ENCODE measurements at regions not wholly inside any gene's neighbourhood (a gene's known extent, or its start where the extent isn't known, plus 50 kb on each side); places are given as distances from the start of the nearest gene placed in this dataset.
"Not testable (repeated sequence)": the region's sequence is repeated elsewhere in the genome, so short reads cannot be mapped to it uniquely, and the experiment has no call there.

DNA sequence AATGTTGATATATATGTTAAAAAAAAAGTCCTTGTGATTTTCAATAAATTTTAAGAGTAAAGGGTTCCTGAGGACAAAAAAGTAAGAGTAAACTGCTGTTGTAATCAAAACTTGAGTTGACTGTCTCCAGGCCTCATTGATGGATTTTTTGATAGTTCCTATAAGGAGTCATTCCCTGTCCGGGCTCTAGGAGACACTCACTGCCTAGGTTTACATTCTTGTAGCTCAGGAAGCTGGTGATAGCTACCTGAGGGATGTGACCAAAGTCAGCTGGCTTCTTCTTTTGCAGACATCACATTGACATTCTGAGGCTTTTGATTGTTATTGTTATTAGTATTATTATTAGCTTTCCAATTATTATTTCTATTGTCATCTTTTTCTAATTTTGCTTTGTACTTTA lies 116.5 kb upstream of the FBXL7 start:
- DNase-seq: no peak

DNA sequence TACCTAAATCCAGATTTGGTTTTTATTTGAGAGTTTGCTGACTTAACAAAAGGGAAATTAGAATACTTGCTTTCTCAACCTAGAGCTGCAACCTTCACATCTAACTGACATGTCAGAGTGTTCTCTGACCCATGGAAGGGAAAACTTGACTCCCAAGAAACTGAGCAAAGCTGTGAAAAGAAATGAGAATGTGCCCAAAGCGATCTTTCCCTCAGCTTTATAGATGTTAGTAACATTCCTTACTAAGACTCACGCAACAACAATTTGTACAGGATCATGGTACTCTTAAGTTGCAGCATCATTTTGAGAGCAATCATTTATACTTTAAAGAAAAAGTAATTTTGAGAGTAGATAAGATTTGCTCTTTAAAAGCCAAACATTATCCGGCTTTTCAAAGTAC lies 117.0 kb upstream of the FBXL7 start:
- DNase-seq: no peak

DNA sequence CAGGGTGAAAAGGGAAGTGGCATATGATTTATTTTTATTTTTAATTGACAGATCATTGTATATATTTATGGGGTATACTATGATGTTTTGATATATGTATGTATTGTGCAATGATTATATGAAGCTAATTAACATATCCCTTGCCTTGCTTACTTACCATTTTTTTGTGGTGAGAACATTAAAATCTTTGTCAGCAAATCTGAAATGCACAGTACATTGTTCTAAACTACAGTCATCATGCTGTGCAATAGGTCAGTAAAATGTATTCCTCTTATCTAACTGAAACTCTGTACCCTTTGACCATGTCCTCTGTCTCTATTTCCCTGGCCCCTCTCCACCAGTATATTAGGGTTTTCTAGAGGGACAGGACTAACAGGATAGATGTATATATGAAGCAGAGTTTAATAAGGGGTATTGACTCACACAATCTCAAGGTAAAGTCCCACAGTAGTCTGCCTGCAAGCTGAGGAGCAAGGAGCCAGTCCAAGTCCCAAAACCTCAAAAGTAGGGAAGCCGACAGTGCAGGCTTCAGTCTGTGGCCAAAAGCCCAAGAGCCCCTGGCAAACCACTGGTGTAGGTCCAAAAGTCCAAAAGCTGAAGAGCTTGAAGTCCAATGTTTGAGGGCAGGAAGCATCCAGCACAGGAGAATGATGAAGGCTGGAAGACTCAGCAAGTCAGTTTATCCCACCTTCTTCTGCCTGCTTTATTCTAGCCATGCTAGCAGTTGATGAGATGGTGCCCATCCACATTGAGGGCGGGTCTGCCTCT lies 122.2 kb upstream of the FBXL7 start:
- DNase-seq: no peak

DNA sequence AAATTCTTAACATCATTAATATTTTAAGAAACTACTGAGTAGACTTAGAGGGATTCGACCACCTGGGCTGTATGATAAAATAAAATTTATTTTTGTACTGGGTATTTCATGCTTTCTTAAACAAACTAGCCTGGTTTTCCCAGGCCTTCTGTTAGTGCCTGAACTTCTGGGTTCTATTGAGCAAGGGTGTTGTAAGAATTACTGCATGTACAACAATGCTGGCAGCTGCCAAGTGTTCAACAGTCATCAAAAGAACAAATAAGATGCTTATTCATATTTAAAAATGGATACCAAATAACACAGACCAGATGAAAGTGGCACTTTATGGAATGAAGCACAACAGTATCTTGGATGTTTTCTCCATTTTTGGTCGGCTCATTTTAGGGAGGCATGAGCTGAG lies 123.2 kb upstream of the FBXL7 start:
- no peak for DNase-seq

DNA sequence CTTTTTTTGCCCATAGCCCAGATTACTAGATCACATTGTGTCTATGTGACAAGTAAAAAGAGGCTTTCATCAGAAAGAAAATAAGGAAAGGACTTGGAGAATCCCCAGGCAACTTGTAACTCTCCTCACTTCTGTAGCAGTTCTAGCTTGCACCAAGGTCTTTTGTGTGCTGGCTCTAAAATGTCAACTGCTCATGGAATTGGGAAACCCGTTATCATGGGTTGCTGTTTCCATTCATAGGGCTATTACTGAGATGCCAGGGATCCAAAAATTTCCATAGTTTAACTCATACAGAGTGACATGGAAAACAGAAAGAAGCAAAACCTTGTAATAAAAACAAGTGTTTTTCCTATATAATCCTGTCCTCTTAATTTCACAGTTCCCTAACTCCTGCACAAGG lies 123.9 kb upstream of the FBXL7 start:
- DNase-seq: no peak

DNA sequence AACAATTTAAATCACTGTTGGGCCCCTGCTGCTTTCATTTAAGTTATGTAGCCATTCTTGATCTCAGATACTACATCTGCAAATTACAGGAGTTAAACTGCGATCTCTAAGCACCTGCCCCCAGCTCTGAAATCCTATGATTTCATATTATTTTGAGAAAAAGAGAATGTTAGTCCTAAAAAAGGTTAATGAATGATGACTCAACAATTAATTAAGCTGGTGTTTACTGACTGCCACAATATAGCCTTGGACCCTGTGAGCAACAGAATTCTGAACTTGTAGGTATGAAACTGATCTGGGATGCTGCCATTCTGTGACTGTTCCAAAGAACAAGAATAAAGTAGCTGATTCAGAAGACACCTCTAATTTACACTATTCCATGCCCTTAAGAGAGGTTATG lies 124.4 kb upstream of the FBXL7 start:
- DNase-seq: no peak

DNA sequence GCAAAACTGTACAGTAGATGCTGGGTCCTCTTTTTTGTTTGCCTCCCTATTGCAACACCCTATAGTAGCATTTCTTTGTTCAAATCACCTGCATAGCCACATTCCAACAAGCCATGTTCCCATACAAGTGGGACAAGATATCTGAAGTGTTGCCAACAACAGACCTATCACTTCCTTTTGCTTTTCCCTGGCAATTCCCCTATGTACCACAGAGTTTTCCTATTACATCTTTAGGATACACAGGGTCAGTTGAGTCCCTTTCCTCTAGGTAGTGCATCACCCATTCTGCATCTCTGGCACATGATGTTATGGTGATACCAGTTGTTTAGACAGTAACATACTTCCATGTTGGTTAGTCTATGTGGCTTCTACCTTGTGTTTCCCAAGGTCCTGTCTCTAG lies 125.1 kb upstream of the FBXL7 start:
- DNase-seq: no peak

DNA sequence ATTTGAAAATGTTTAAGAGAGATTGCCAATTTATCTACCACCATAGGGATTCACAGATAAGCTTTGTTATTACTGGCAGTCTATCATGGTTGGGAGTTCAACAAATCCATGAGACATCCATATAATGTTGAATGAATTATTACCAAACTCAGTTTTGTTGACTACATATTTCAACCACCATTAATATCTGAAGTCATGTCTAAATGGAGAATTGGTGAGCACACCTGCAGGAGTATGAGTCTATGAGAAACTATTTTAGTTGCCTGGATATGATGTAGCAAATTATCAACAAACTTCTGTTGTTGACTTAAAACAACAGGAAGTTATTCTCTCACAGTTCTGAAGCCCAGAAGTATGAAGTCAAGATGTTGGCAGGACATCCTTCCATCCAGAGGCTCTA lies 126.8 kb upstream of the FBXL7 start:
- DNase-seq: no peak

DNA sequence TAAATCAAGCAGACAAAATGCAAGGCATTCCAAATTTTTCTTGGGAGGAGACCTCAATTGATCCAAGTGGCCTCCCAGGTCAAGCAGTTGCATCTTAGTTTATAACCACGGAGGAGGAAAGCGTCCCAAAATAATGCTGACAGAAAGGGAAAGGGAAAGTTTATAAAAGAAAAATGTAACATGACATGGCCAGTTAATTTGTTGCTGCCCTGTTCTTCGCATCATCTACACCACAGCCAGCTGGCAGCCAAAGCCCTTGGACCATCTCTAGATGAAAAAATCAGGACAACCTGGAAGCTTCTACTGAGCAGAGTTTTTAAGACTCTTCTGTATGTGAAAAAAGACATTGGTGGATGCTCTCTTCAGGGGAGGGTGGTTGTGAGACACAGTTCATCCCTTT lies 128.8 kb upstream of the FBXL7 start:
- DNase-seq: no peak

DNA sequence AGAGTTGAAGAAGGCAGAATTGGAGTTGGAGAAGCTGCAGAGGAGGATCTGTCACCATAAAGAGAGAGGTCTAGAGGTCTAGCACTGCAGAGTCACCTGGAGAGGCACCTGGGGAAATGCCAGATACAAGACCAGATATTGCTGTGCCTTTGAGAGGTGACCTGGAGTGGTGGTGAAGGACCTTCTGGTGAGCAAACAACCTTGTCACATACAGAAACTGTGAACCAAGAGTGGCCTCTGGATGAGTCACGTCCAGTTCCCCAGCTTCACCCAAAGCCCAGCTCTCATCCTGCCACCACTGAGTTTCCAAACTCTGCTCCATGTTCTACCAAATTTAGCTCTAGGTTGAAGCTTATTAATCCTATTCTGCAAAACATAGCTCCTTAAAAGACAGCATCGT lies 131.1 kb upstream of the FBXL7 start:
- no peak for DNase-seq

DNA sequence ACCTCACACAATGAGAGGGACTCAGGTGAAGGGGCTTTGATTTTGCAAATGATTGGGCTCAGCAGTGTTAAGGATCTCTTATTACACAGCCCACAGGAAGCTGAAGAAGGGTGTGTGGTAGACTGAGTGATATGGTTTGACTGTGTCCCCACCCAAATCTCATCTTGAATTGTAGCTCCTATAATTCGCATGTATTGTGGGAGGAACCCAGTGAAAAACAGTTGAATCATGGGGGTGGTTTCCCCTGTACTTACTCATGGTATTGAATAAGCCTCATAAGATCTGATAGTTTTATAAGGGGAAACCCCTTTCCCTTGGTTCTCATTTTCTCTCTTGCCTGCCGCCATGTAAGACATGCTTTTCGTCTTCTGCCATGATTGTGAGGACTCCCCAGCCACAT lies 132.5 kb upstream of the FBXL7 start:
- DNase-seq: no peak

DNA sequence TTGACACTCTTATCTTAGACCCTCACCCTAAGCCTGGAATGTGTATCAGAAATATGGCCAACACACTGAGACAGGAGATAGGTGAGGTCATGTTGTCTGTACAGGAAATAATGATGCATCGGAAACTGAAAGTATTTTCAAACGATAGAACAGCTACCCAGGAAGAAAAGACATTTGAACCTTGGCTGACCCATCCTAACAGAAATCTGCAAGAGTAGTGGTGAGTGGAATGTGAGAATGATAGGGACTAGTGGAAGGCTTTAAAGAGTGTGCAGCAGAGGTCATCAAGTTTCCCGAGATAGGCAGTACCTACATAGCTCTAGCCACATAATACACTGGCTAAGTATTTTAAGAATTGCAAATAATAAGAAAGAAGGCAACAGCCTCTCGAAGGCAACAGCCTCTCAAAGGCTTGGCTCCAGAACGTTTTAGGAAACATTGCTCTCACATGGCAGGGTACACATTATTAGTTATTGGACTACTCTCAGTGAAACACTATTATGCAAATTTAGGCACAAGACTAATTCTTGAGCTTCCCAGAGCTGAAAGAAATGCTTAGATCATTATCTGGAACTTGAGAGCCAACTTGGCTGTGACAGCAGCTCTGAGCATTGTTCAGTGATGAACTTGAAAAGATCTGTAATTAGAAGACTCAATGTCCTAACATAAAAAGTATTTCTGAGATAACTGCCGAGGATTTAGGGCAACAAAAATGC lies 133.1 kb upstream of the FBXL7 start:
- DNase-seq: no peak

DNA sequence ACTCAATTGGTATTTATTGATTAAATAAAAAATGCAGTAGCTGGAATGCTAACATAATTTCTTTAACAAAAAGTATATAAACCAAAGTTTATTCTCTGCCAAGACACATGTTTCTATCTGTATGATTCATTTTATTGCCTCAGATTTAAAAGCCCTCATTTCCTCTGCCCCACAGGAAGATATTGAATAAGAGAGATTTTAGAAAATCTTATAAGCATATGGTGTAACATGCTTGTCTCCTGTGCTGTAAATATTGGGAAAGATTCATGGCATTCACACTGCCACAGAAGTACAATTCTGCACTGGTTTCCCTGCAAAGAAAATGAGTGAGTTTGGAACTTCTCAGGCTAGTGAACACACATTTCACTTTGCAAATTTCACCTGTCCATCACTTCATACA lies 134.9 kb upstream of the FBXL7 start:
- DNase-seq: no peak

DNA sequence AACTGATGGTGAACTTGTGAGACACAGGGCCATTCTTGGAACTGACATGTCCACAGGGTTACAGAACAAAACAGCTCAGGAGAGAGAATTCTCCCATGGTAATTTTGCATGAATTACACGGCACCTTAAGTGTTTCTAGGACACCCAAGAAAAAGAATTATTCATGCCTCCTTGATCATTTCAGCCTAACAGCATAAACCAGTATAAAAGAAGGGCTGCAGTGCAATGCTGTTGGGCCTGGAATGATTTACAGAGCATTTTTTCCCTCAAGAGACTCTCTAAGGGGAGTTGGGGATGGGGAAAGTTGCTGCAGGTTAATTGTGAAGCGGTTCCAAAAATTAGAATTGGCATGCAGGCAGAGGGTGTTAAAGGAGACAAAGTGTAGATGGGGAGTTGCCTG lies 136.4 kb upstream of the FBXL7 start:
- DNase-seq: no peak

DNA sequence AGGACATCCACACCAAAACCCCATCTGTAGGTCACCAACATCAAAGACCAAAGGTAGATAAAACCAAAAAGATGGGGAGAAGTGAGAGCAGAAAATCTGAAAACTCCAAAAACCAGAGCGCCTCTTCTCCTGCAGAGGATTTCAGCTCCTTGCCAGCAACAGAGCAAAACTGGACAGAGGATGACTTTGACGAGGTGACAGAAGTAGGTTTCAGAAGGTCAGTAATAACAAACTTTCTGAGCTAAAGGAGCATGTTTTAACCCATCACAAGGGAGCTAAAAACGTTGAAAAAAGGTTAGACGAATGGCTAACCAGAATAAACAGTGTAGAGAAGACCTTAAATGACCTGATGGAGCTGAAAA lies 142.9 kb upstream of the FBXL7 start:
- DNase-seq: not testable (repeated sequence)

DNA sequence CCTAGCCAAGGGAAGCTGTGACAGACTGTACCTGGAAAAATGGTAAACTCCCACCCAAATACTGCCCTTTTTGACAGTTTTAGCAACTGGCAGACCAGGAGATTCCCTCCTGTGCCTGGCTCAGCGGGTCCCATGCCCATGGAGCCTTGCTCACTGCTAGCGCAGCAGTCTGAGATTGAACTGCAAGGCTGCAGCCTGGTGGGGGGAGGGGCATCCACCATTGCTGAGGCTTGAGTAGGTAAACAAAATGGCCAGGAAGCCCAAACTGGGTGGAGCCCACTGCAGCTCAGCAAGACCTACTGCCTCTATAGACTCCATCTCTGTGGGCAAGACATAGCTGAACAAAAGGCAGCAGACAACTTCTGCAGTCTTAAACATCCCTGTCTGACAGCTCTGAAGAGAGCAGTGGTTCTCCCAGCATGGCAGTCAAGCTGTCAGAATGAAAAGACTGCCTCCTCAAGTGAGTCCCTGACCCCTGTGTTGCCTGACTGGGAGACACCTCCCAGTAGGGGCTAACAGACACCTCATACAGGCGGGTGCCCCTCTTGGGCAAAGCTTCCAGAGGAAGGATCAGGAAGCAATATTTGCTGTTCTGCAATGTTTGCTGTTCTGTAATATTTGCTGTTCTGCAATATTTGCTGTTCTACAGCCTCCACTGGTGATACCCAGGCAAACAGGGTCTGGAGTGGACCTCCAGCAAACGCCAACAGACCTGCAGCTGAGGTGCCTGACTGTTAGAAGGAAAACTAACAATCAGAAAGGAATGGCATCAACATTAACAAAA lies 143.5 kb upstream of the FBXL7 start:
- not testable (repeated sequence) for DNase-seq

DNA sequence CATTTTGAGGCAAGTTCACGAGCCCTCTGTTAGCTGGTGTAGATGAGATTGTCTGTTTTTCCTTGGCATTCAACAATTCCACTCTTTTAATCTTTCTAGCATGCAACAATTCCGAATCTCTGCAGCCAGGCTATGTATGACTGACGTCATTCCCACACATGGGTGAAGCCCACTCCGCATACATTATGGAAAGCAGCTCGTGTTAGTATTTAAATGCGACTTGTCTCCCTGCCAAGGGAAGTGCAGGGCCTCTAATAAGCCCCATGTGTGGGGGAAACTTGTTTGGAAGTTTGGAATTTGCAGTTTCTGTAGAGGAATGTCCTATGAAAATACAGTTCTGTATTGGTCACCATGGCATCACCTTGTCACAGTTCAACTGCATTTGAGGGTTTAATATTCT lies 146.0 kb upstream of the FBXL7 start:
- no peak for DNase-seq

DNA sequence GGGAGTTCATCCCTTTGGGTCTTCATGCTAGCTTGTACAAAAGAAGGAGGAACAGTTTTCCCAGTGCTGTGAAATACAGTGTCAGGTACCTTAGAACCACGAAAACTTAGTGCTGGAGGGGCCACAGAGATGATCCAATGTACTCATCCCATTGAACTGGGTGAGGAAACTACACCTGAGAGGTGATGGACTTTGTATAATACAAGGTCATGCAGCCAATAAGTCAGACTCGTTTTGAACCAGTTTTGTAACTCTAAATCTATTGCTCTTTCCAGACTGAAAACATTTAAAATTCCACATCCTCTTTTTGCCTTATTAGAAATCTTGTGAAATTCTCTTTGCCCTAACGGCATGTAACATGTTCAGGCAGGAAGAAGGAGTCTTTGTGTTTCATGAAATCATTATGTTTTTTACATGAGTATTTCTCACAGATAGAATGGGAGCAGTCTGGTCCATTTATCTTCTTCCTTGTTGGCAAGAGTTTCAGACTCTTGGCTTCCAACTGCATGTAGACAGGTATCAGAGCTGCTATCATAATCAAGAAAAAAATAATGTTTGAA lies 146.8 kb upstream of the FBXL7 start:
- DNase-seq: no peak

DNA sequence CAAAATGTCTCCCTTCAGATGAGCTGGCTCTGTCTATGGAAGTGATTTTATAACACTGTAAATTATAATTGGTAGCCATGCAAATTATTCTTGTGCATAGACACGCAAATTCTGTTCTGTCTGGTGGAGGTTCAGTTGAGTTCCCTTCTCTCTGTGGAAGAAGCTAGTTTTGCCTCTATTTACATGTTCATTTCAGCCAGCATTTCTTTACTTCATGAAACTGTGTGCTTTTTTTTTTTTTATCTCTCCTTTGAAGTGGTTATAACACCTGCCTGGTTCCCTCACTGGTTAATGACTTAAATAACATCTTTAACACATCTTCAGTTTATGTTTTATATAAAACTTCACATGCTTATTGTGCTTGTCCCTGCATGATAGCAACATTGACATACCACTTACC lies 149.4 kb upstream of the FBXL7 start:
- no peak for DNase-seq

DNA sequence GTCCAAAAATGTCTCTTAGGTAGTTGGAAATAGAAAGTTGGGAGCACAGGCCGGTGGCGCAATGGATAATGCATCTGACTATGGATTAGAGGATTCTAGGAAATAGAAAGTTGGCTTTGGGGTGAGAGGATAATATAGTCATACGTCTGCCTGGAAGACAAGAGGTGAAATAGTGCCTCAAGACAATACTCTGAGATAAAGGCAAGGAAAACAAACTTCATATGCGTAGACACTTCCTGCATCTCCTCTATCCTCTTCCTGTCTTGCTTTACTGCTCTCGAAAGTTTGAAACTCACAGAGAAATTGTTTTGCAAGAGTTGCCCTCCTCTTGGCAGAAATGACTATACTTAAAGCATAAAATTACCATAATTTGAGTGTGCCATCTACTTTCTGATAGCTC lies 153.2 kb upstream of the FBXL7 start:
- no peak for DNase-seq

DNA sequence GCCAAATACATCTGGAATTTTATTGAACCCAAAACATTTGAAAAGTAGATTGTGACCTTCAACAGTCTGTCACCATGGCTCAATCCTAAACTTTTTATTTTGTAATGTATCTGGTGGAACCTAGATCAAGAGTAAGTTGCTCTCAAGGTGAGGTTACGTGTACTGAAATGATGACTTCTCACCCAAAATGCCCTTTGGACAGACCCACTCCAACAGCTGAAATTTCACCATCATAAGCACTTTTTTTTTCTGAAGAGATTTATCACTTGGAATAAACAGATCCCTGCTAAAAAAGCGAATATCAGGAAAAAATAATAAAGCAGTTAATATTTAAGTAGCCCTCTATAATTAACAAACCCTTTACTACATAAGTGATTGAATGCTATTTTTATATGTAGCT lies 155.0 kb upstream of the FBXL7 start:
- DNase-seq: no peak

DNA sequence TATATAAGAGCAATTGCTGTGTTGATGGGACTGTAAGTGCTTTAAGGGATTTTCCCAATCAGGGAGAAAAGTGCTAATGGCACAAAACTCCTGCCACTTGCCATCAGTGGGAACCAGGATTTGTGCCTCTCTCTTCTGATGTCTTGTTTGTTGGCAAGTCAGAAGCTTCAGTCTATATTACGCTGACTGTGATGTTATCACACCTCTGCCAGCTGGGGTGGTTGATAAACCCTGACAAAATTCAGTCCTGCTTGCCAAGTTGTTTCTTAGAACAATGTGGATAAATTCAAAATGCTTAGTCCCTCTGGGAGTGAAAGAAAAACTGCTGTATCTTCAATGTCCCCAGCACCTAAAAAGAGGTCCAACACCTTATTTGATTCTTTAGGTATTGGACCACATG lies 161.4 kb upstream of the FBXL7 start:
- no peak for DNase-seq

DNA sequence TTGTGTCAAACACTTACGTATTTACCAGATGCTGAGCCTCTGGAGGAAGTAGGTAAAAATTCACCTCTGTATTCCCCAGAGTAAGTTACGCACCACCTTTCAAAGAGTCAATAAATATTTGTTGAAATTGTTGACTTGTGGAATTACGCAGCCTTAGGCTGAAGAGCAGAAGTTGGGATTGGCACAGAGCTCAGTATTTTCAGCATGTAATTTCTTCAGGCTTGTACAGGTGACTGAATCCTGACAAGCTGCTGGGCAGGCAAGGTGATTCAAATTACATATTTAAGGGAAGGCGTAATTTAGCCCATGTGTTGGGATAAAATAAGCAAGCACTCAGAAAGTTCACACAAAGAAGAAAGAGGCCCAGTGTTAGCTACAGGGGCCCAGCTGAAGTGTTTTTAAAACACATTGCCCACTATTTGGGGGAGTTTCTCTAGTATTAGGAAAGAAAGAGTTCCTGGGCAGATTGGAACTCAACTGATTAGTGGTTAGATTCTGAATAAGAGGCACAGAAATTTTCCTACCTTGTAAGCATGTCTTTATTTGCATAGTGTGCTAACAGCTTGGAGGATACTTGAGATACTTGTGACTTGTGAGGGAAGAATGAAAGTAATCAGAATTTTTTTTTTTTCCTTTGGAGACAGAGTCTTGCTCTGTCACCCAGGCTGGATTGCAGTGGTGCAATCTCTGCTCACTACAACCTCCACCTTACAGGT lies 165.3 kb upstream of the FBXL7 start:
- DNase-seq: no peak
